SU-DHL-6 (cell line): ENCODE measurements at regions not wholly inside any gene's neighbourhood (a gene's known extent, or its start where the extent isn't known, plus 50 kb on each side); places are given as distances from the start of the nearest gene placed in this dataset.

ENCODE experiments used
- H2AFZ ChIP-seq: fragments of 200-600 bp; sonication (generic); 2 replicates; pipeline ENCODE4 v1.6.1; 2014; ENCODE audit warnings: low read depth, mild to moderate bottlenecking, moderate library complexity, mixed read lengths, antibody characterized with exemption, low read length; ENCODE audit not compliant: severe bottlenecking
- H3F3A ChIP-seq: fragments of 200-600 bp; shearing (Covaris generic); 2 replicates; pipeline ENCODE4 v1.6.0; 2016; ENCODE audit warnings: antibody characterized with exemption, mild to moderate bottlenecking; ENCODE audit not compliant: insufficient read depth
- H3K27ac ChIP-seq: fragments of 200-600 bp; sonication (generic); 2 replicates; pipeline ENCODE4 v1.5.1; 2016; ENCODE audit warnings: low read depth, mild to moderate bottlenecking, low read length, moderate library complexity, mixed read lengths
- H3K27me3 ChIP-seq: fragments of 200-600 bp; sonication (generic), shearing (Covaris generic); 2 replicates; pipeline ENCODE4 v1.6.0; 2014; ENCODE audit warnings: mild to moderate bottlenecking, low read length
- H3K36me3 ChIP-seq: fragments of 200-600 bp; sonication (generic); 2 replicates; pipeline ENCODE4 v1.6.1; 2014; ENCODE audit warnings: mild to moderate bottlenecking, low read length, mixed read lengths
- H3K4me2 ChIP-seq: fragments of 300-600, 200-600 bp; shearing (Covaris generic), sonication (generic); 2 replicates; pipeline ENCODE4 v1.6.0; 2014; ENCODE audit warnings: low read length, low read depth, mild to moderate bottlenecking; ENCODE audit not compliant: poor library complexity, severe bottlenecking
- H3K4me3 ChIP-seq: fragments of 200-600 bp; sonication (generic); 2 replicates; pipeline ENCODE4 v1.5.1; 2014; ENCODE audit warnings: antibody characterized with exemption, low read length, mild to moderate bottlenecking, mixed read lengths; ENCODE audit not compliant: insufficient read depth, poor library complexity, severe bottlenecking
- H3K79me2 ChIP-seq: fragments of 200-600 bp; sonication (generic); 2 replicates; pipeline ENCODE4 v1.6.1; 2014; ENCODE audit warnings: mild to moderate bottlenecking, low read length, moderate library complexity; ENCODE audit not compliant: insufficient read depth
- H3K9ac ChIP-seq: fragments of 200-600 bp; sonication (generic); 2 replicates; pipeline ENCODE4 v1.7.0; 2014; ENCODE audit warnings: mild to moderate bottlenecking, low read length
- H3K9me2 ChIP-seq: fragments of 200-600 bp; sonication (generic); replicated peaks from 2 replicates; pipeline ENCODE4 v1.6.1; 2014; ENCODE audit warnings: low read length; ENCODE audit not compliant: insufficient read depth
- H3K9me3 ChIP-seq: fragments of 200-600 bp; sonication (generic); 2 replicates; pipeline ENCODE4 v1.6.1; 2014; ENCODE audit warnings: low read length, mixed read lengths; ENCODE audit not compliant: insufficient read depth
- H4K20me1 ChIP-seq: fragments of 200-600 bp; sonication (generic); 2 replicates; pipeline ENCODE4 v1.6.1; 2014; ENCODE audit warnings: low read depth, mild to moderate bottlenecking, antibody characterized with exemption, low read length, moderate library complexity, mixed read lengths
- CTCF ChIP-seq: fragments of 200-600 bp; sonication (generic); IDR thresholded peaks from one replicate; pipeline ENCODE4 v1.5.1; 2017; ENCODE audit warnings: antibody characterized with exemption, mild to moderate bottlenecking, low read length, moderate library complexity; ENCODE audit not compliant: insufficient read depth, poor library complexity, severe bottlenecking
- EZH2phosphoT487 ChIP-seq: fragments of 200-600 bp; sonication (generic), shearing (Covaris generic); conservative IDR thresholded peaks from 2 replicates; pipeline ENCODE4 v1.6.1; 2018; ENCODE audit warnings: mild to moderate bottlenecking, antibody characterized with exemption, low read length, moderate library complexity, mixed read lengths

GRCh38 chr20:23249541-23249940 lies 101.0 kb upstream of the NXT1 start:
- no peaks in the 10 kb centered on the region for H3K9me3 ChIP-seq
- H3F3A ChIP-seq, result no peaks in the 10 kb centered on the region
- H3K27me3 ChIP-seq, result no peaks in the 10 kb centered on the region
- no peaks in the 10 kb centered on the region for H3K36me3 ChIP-seq
- H3K4me2 ChIP-seq, result no peak overlapping the region
- no peak overlapping the region for H3K27ac ChIP-seq
- H2AFZ ChIP-seq, result no peak overlapping the region
- no peak overlapping the region for H3K9ac ChIP-seq
- no peak overlapping the region for H3K4me3 ChIP-seq
- no peaks in the 10 kb centered on the region for H3K9me2 ChIP-seq
- no peak for TF ChIP-seq CTCF
- TF ChIP-seq EZH2phosphoT487, result no peak
- H3K79me2 ChIP-seq, result no peaks in the 10 kb centered on the region
- H4K20me1 ChIP-seq, result no peaks in the 10 kb centered on the region

GRCh38 chr20:23248461-23248882 lies 102.1 kb upstream of the NXT1 start:
- H3K4me2 ChIP-seq, result no peak overlapping the region
- TF ChIP-seq CTCF, result no peak
- TF ChIP-seq EZH2phosphoT487, result no peak

GRCh38 chr20:23246717-23247664 lies 103.6 kb upstream of the NXT1 start:
- Histone ChIP-seq H3K4me3 (no peak overlapping the region), H3K9me3 (no peaks in the 10 kb centered on the region), H3K36me3 (no peaks in the 10 kb centered on the region), H3K9ac (no peak overlapping the region), H3K9me2 (no peaks in the 10 kb centered on the region), H2AFZ (no peak overlapping the region), H3K79me2 (no peaks in the 10 kb centered on the region), H3K27me3 (no peaks in the 10 kb centered on the region), H3K4me2 (no peak overlapping the region), H3K27ac (no peak overlapping the region), H3F3A (no peaks in the 10 kb centered on the region), H4K20me1 (no peaks in the 10 kb centered on the region)
- TF ChIP-seq CTCF (no peak), EZH2phosphoT487 (no peak)

More at GRCh38 chr20:23248461-23248882, 102.1 kb upstream of the NXT1 start:
- H2AFZ ChIP-seq, result no peak overlapping the region
- H4K20me1 ChIP-seq, result no peaks in the 10 kb centered on the region
- H3K27ac ChIP-seq, result no peak overlapping the region
- no peaks in the 10 kb centered on the region for H3K79me2 ChIP-seq
- H3K9ac ChIP-seq, result no peak overlapping the region
- H3F3A ChIP-seq, result no peaks in the 10 kb centered on the region
- H3K9me2 ChIP-seq, result no peaks in the 10 kb centered on the region
- no peaks in the 10 kb centered on the region for H3K36me3 ChIP-seq
- no peaks in the 10 kb centered on the region for H3K27me3 ChIP-seq
- H3K4me3 ChIP-seq, result no peak overlapping the region
- H3K9me3 ChIP-seq, result no peaks in the 10 kb centered on the region
